ENCODE measurements at regions not wholly inside any gene's neighbourhood (a gene's known extent, or its start where the extent isn't known, plus 50 kb on each side); places are given as distances from the start of the nearest gene placed in this dataset.

DNA sequence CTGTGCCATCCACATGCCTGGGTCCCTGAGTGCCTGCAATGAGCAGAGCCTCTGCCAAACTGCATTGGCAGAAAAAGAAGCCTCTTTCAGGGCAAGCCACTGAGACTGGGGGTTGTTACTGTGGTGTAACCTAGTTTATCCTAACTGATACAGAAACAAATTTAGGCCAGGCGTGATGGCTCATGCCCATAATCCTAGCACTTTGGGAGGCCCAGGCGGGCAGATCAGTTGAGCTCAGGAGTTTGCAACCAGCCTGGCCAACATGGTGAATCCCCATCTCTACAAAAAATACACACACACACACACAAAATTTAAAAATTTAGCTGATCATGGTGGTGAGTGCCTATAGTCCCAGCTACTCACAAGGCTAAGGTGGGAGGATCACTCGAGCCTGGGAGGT is 221.6 kb downstream of the TBC1D2B start:
- H3K4me1 ChIP-seq = no peaks in the 10 kb centered on the region
- H3K36me3 ChIP-seq = no peaks in the 10 kb centered on the region
- H3K27me3 ChIP-seq = peaks cover 0 to 50% (median 0%) of the 10 kb centered on the region in 4 donors
- intact Hi-C loops (cut with DNase I) = no loop called here
- WGBS, 2 donors = 64 to 79% methylated on average over 2 to 3 of the region's 3 CpGs
- no peaks in the 10 kb centered on the region for H3K9me3 ChIP-seq
- H3K27ac ChIP-seq = no peak overlapping the region
- DNase-seq = no peak
- TF ChIP-seq, protein P1, sequence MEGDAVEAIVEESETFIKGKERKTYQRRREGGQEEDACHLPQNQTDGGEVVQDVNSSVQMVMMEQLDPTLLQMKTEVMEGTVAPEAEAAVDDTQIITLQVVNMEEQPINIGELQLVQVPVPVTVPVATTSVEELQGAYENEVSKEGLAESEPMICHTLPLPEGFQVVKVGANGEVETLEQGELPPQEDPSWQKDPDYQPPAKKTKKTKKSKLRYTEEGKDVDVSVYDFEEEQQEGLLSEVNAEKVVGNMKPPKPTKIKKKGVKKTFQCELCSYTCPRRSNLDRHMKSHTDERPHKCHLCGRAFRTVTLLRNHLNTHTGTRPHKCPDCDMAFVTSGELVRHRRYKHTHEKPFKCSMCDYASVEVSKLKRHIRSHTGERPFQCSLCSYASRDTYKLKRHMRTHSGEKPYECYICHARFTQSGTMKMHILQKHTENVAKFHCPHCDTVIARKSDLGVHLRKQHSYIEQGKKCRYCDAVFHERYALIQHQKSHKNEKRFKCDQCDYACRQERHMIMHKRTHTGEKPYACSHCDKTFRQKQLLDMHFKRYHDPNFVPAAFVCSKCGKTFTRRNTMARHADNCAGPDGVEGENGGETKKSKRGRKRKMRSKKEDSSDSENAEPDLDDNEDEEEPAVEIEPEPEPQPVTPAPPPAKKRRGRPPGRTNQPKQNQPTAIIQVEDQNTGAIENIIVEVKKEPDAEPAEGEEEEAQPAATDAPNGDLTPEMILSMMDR (IDR thresholded peaks at IDR 0.05) = no peak
- TF ChIP-seq POLR2A (IDR thresholded peaks at IDR 0.05) = no peak
- no peak overlapping the region for H3K4me3 ChIP-seq

DNA sequence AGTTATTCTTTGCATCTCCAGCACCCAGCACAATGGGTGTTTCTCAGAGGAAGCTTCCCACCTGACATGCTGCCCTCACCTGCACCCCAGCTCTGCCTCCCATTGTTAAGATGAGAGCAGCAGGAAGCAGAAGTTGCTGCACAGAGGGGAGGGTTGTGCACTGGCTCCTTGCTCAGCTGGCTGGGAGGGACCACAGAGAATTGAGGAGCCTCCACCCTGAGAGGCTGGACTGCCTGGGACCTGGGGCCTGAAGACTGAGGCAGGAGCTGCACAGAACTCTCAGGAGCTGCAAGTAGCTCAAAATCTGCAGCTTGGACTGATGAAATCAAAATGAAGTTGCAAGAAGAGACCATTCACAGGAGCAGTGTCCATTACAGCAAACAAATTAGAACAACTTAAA is 222.3 kb upstream of the LINGO1 start:
- DNase-seq = no peak
- no peaks in the 10 kb centered on the region for H3K36me3 ChIP-seq
- H3K4me3 ChIP-seq = no peak overlapping the region
- intact Hi-C loops (cut with DNase I) = no loop called here
- TF ChIP-seq POLR2A (IDR thresholded peaks at IDR 0.05) = no peak
- TF ChIP-seq, protein P1 (IDR thresholded peaks at IDR 0.05) = no peak
- no peak overlapping the region for H3K27ac ChIP-seq
- H3K4me1 ChIP-seq = no peaks in the 10 kb centered on the region
- peaks cover 0 to 7% (median 5%) of the 10 kb centered on the region in 3 donors for H3K9me3 ChIP-seq
- peaks cover 0 to 59% (median 0%) of the 10 kb centered on the region in 4 donors for H3K27me3 ChIP-seq

- no peak overlapping the region for H3K27ac ChIP-seq
- peaks cover 0 to 11% (median 9%) of the 10 kb centered on the region in 3 donors for H3K9me3 ChIP-seq
- intact Hi-C loops (cut with DNase I) = no loop called here
- H3K4me1 ChIP-seq = no peaks in the 10 kb centered on the region
- no peaks in the 10 kb centered on the region for H3K36me3 ChIP-seq
- no peak for TF ChIP-seq POLR2A (IDR thresholded peaks at IDR 0.05)
- TF ChIP-seq, protein P1 (IDR thresholded peaks at IDR 0.05) = no peak
- peaks cover 0 to 68% (median 0%) of the 10 kb centered on the region in 4 donors for H3K27me3 ChIP-seq
- H3K4me3 ChIP-seq = no peak overlapping the region
- no peak for DNase-seq
- 75 to 76% methylated on average over 5 of the region's 6 CpGs for WGBS, 2 donors
Observed at GRCh38 chr15:77853910-77854309, 221.2 kb upstream of the LINGO1 start.

GRCh38 chr15:77853008-77853328 is 220.3 kb upstream of the LINGO1 start:
- WGBS, 2 donors = 61 to 68% methylated on average over 7 of the region's 7 CpGs
- Histone ChIP-seq H3K4me3 (no peak overlapping the region), H3K9me3 (peaks cover 0 to 11% (median 9%) of the 10 kb centered on the region in 3 donors), H3K27me3 (peaks cover 0 to 78% (median 0%) of the 10 kb centered on the region in 4 donors), H3K36me3 (no peaks in the 10 kb centered on the region), H3K27ac (no peak overlapping the region), H3K4me1 (no peaks in the 10 kb centered on the region)
- DNase-seq = no peak
- TF ChIP-seq, protein P1 (IDR thresholded peaks at IDR 0.05) = no peak
- no peak for TF ChIP-seq POLR2A (IDR thresholded peaks at IDR 0.05)
- intact Hi-C loops (cut with DNase I) = no loop called here

DNA sequence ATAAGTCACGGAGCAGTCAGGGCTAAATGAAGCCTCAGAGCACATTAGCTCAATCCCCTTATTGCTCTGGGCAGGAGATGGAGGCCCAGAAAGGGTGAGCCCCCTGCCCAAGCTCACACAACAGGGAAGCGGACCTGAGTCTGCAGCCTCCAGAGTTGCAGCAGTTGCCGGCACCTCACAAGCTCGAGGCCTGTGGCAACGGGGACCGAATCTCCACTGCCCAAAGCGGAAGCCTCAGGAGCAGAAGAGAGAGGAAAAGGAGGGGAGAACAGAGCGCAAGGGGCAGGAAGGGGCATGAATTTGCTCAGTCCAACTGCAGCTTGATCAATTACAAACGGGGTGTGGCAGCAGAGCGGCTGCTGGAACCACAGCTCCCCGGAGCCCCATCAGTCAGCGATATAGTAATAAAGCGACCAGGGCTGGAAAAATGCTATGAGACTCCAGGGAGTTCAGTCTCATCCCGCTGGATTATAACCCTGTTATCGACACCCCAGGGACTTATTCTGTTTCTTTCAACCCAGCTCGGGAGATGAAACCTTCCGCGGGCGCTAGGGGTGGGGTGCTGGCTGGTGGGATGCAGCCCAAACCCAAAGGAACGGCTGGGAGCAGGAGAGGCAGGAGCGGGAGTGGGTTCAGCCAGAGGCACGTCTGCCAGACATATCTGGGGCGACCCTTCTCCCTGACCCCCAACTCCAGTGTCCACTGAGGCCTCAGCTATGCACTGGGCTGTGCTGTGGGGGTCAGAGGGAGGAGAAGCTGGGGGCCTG is 219.7 kb upstream of the LINGO1 start:
- WGBS, 2 donors = 39 to 53% methylated on average over 11 to 15 of the region's 23 CpGs
- H3K9me3 ChIP-seq = peaks cover 0 to 11% (median 9%) of the 10 kb centered on the region in 3 donors
- intact Hi-C loops (cut with DNase I) = no loop called here
- H3K27ac ChIP-seq = no peak overlapping the region
- TF ChIP-seq, protein P1 (IDR thresholded peaks at IDR 0.05) = no peak
- TF ChIP-seq POLR2A (IDR thresholded peaks at IDR 0.05) = no peak
- peaks cover 0 to 82% (median 0%) of the 10 kb centered on the region in 4 donors for H3K27me3 ChIP-seq
- H3K4me3 ChIP-seq = no peak overlapping the region
- H3K4me1 ChIP-seq = no peaks in the 10 kb centered on the region
- no peak for DNase-seq
- no peaks in the 10 kb centered on the region for H3K36me3 ChIP-seq

Data from esophagus squamous epithelium (tissue), 5 donors.